ENCODE measurements at regions not wholly inside any gene's neighbourhood (a gene's known extent, or its start where the extent isn't known, plus 50 kb on each side); places are given as distances from the start of the nearest gene placed in this dataset.

DNA sequence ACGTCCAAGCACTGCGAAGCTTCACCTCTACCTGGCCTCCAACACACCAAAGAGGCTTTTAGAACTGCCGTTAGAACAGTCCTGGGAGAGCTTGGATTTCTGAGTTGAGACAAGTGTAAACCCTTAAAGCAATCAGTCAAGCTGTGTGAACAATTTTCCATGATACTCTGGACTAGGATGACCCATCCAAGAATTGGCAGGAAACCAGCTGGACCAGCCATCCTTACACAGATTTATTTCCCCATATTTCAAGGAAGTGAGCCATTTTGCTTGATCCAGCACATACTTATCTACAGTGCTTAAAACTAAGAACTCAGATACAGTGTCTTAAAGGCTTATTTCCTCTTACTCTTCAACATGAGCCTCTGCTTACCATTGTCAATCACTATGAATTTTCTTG, 340.7 kb upstream of the HS3ST1 start:
- TF ChIP-seq CTCF (conservative IDR thresholded peaks at IDR 0.05 in 1 of 2, IDR thresholded peaks at IDR 0.05 in 1 of 2; ENCODE audit: extremely low read depth in 1 of 2, insufficient read depth in 1 of 2, low read depth in 1 of 2, low read length in 2 of 2) (no peak), EZH2 (IDR thresholded peaks at IDR 0.05; ENCODE audit: borderline replicate concordance, low read length) (no peak)
